Fibroblast of lung (primary cell): ENCODE measurements at regions not wholly inside any gene's neighbourhood (a gene's known extent, or its start where the extent isn't known, plus 50 kb on each side); places are given as distances from the start of the nearest gene placed in this dataset.

Source experiments
- CTCF ChIP-seq, 2 donors: IDR thresholded peaks in 1 of 2; conservative IDR thresholded peaks in 1 of 2; 1 replicate in 1 of 2; 2 replicates in 1 of 2; pipeline ENCODE4 v1.5.1; 2011 to 2012; ENCODE audit warnings: low read length in 2 of 2, control low read depth in 1 of 2, inconsistent platforms in 1 of 2, low read depth in 1 of 2, mild to moderate bottlenecking in 1 of 2
- EZH2 ChIP-seq: IDR thresholded peaks from 2 replicates; pipeline ENCODE4 v1.5.1; 2012; ENCODE audit warnings: low read length, control low read depth, mild to moderate bottlenecking; ENCODE audit errors: missing control alignments

GRCh38 chr2:107354175-107354574, 468.2 kb upstream of the ST6GAL2 start:
- no peak for TF ChIP-seq CTCF (conservative IDR thresholded peaks at IDR 0.05 in 1 of 2, IDR thresholded peaks at IDR 0.05 in 1 of 2; ENCODE audit: low read depth in 1 of 2, low read length in 2 of 2)
- no peak for TF ChIP-seq EZH2
